Esophagus muscularis mucosa (tissue), 4 donors: ENCODE measurements at regions not wholly inside any gene's neighbourhood (a gene's known extent, or its start where the extent isn't known, plus 50 kb on each side); places are given as distances from the start of the nearest gene placed in this dataset.

ENCODE experiments used
- EP300 ChIP-seq: sonication (generic); formaldehyde crosslinking; IDR thresholded peaks from one replicate; pipeline ENCODE4 v1.6.1; 2017; ENCODE audit warnings: antibody characterized with exemption
- POLR2A ChIP-seq: fragments of 450-650 bp; IDR thresholded peaks from one replicate; pipeline ENCODE4 v1.6.1; 2017; ENCODE audit warnings: antibody characterized with exemption, moderate library complexity, mild to moderate bottlenecking, low read depth
- POLR2AphosphoS5 ChIP-seq, 2 donors: sonication (generic); formaldehyde crosslinking; IDR thresholded peaks; one replicate each; pipeline ENCODE4 v1.6.1; 2017; ENCODE audit warnings: antibody characterized with exemption in 2 of 2
- TF ChIP-seq, protein P1 (sequence below), 3 experiments: fragments of 200-600 bp in 2 of 3; fragments of 450-650 bp in 1 of 3; sonication (generic) in 2 of 3; IDR thresholded peaks; one replicate each; pipeline ENCODE4 v1.5.1; 2017 to 2019; ENCODE audit warnings: antibody characterized with exemption in 3 of 3, mild to moderate bottlenecking in 2 of 3, moderate library complexity in 1 of 3

DNA sequence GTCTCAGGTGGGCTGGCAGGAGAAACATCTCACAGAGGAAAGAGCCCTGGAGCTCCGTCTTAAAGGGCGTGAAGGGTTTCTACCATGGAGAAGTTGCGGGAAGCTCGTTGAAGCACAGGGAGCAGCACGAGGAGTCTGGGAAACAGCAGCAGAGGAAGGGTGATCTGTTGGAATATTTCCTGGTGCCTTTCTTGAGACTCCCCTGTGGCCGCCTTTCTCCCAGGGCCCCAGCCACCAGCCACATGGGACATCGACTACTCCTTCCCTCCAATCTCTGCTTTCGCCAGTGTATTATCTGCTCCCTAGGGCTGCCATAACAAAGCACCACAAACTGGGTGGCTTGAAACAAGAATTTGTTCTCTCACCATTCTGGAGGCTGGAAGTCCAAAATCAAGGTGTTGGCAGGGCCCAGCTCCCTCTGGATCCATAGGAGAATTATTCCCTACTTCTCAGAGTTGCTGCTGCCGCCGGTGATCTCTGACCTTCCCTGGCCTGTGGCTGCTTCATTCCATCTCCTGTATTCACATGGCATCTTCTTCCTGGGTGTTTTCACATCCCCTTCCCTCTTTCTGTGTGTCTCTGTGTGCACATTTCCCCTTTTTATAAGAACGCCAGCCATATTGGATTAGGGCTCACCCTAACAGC, 152.8 kb upstream of the GSC start:
- TF ChIP-seq, protein P1, sequence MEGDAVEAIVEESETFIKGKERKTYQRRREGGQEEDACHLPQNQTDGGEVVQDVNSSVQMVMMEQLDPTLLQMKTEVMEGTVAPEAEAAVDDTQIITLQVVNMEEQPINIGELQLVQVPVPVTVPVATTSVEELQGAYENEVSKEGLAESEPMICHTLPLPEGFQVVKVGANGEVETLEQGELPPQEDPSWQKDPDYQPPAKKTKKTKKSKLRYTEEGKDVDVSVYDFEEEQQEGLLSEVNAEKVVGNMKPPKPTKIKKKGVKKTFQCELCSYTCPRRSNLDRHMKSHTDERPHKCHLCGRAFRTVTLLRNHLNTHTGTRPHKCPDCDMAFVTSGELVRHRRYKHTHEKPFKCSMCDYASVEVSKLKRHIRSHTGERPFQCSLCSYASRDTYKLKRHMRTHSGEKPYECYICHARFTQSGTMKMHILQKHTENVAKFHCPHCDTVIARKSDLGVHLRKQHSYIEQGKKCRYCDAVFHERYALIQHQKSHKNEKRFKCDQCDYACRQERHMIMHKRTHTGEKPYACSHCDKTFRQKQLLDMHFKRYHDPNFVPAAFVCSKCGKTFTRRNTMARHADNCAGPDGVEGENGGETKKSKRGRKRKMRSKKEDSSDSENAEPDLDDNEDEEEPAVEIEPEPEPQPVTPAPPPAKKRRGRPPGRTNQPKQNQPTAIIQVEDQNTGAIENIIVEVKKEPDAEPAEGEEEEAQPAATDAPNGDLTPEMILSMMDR (IDR thresholded peaks at IDR 0.05) = no peak
- TF ChIP-seq POLR2A = no peak
- TF ChIP-seq POLR2AphosphoS5 (IDR thresholded peaks at IDR 0.05) = no peak
- no peak for TF ChIP-seq EP300
